ENCODE measurements at regions not wholly inside any gene's neighbourhood (a gene's known extent, or its start where the extent isn't known, plus 50 kb on each side); places are given as distances from the start of the nearest gene placed in this dataset.

DNA sequence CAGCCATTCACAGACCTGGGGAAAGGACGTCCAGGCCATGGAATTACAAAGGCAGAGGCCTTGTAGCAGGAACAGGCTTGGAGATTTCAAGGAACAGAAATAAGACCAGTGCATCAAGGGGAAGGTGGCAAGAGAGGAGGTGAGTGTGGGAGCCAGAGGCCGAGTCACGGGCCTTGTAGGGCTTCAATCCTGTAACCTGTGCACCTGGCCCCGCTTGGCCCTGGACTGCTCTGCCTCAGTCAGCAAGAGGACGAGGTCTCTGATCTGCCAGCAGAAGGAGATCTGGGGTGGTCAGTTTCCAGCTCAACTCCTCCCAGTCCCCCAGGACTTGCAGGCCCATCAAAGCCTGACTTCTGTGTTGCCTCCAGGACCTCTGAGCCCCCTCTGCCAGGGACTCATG lies 200.8 kb downstream of the VRK1 start:
- Histone ChIP-seq H3K27me3 (ENCODE audit: control insufficient read depth in 2 of 2, insufficient read depth in 2 of 2, low read length in 2 of 2) (no peaks in the 10 kb centered on the region), H2AFZ (ENCODE audit: low read depth, low read length) (no peak overlapping the region), H3K4me3 (replicated peaks in 1 of 3; ENCODE audit: insufficient read depth in 1 of 3, low read depth in 1 of 3, low read length in 3 of 3) (no peak overlapping the region), H4K20me1 (replicated peaks; ENCODE audit: control insufficient read depth, extremely low read depth, insufficient read depth, low read length) (no peaks in the 10 kb centered on the region), H3K4me2 (ENCODE audit: insufficient read depth, low read length) (no peak overlapping the region), H3K36me3 (ENCODE audit: control insufficient read depth in 2 of 2, extremely low read depth in 1 of 2, insufficient read depth in 2 of 2, low read length in 2 of 2) (no peaks in the 10 kb centered on the region), H3K27ac (ENCODE audit: insufficient read depth, low read depth, low read length) (no peak overlapping the region), H3K4me1 (ENCODE audit: control insufficient read depth, extremely low read depth, insufficient read depth, low read length) (no peaks in the 10 kb centered on the region), H3K9me3 (replicated peaks; ENCODE audit: control insufficient read depth, insufficient read depth, low read length) (peaks cover 8% of the 10 kb centered on the region), H3K79me2 (ENCODE audit: control insufficient read depth, insufficient read depth, low read length) (no peaks in the 10 kb centered on the region), H3K9ac (replicated peaks; ENCODE audit: extremely low read depth, insufficient read depth, low read length) (no peak overlapping the region), H3K9me1 (replicated peaks; ENCODE audit: control insufficient read depth, extremely low read depth, insufficient read depth, low read length) (no peaks in the 10 kb centered on the region)
- ChIA-PET POLR2A (no interaction called here), CTCF (no interaction called here)
- FAIRE-seq, result no peak
- intact Hi-C loops (cut with micrococcal nuclease) (no loop called here), dilution Hi-C loops (cut with MboI; ENCODE audit: extremely low pct_ligation_motif_present, low sequenced_read_pairs) (no loop called here)
- no peak for DNase-seq (ENCODE audit: low read depth, low spot score)
- TF ChIP-seq GATA2 (IDR thresholded peaks at IDR 0.05; ENCODE audit: insufficient read depth, insufficient read length, low read depth, low read length) (no peak), POLR2A (IDR thresholded peaks at IDR 0.05; ENCODE audit: low read depth, low read length) (no peak), EZH2 (IDR thresholded peaks at IDR 0.05; ENCODE audit: borderline replicate concordance, low read depth, low read length, severe bottlenecking) (no peak), POLR2AphosphoS5 (IDR thresholded peaks at IDR 0.05; ENCODE audit: insufficient read depth, low read depth, low read length) (no peak), FOS (IDR thresholded peaks at IDR 0.05; ENCODE audit: borderline replicate concordance, insufficient read depth, low read length) (no peak), JUN (IDR thresholded peaks at IDR 0.05; ENCODE audit: borderline replicate concordance, insufficient read depth, insufficient read length, low read depth) (no peak), MYC (IDR thresholded peaks at IDR 0.05; ENCODE audit: low read depth, low read length) (no peak)
- TF ChIP-seq, protein P1, sequence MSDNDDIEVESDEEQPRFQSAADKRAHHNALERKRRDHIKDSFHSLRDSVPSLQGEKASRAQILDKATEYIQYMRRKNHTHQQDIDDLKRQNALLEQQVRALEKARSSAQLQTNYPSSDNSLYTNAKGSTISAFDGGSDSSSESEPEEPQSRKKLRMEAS (IDR thresholded peaks at IDR 0.05; ENCODE audit: insufficient read depth, insufficient read length), result no peak
- TF ChIP-seq, protein P2, sequence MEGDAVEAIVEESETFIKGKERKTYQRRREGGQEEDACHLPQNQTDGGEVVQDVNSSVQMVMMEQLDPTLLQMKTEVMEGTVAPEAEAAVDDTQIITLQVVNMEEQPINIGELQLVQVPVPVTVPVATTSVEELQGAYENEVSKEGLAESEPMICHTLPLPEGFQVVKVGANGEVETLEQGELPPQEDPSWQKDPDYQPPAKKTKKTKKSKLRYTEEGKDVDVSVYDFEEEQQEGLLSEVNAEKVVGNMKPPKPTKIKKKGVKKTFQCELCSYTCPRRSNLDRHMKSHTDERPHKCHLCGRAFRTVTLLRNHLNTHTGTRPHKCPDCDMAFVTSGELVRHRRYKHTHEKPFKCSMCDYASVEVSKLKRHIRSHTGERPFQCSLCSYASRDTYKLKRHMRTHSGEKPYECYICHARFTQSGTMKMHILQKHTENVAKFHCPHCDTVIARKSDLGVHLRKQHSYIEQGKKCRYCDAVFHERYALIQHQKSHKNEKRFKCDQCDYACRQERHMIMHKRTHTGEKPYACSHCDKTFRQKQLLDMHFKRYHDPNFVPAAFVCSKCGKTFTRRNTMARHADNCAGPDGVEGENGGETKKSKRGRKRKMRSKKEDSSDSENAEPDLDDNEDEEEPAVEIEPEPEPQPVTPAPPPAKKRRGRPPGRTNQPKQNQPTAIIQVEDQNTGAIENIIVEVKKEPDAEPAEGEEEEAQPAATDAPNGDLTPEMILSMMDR (IDR thresholded peaks at IDR 0.05; ENCODE audit: extremely low read depth in 1 of 2, insufficient read depth in 1 of 2, low read depth in 1 of 2, low read length in 2 of 2), result no peak
- BruUV-seq (replicated peaks), result no TSS peak
